ENCODE measurements at regions not wholly inside any gene's neighbourhood (a gene's known extent, or its start where the extent isn't known, plus 50 kb on each side); places are given as distances from the start of the nearest gene placed in this dataset.

DNA sequence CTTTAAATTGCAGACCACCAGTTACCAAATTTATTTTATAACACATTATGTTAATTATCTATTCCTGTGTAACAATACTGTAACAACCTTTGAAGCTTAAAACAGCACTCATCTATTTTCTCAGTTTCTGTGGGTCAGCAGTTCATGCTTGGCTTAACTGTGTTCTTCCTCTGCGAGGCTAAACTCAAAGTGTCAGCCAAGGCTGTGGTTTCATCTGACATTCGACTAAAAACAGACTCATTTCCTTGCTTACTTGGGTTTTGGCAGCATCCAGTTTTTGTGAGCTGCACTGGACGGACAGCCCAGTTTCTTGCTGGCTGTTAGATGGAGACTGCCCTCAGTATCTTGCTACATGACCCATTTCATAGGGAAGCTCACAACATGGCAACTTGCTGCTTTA, 247.3 kb upstream of the KCNH8 start:
- H3K27ac ChIP-seq (ENCODE audit: low read depth in 1 of 2, low read length in 1 of 2): peak overlapping the region; percentile 70 to 91
- peaks cover 0 to 4% of the 10 kb centered on the region in 2 donors for H3K9me3 ChIP-seq (ENCODE audit: control insufficient read depth in 2 of 2, insufficient read depth in 1 of 2, low read length in 1 of 2)
- peaks cover 11 to 24% of the 10 kb centered on the region in 2 donors for H3K4me1 ChIP-seq (ENCODE audit: control insufficient read depth in 2 of 2, insufficient read depth in 2 of 2, low read length in 2 of 2)
- H3K4me3 ChIP-seq (ENCODE audit: low read length in 2 of 2): no peak overlapping the region
- no peaks in the 10 kb centered on the region for H3K36me3 ChIP-seq (ENCODE audit: control insufficient read depth in 2 of 2, insufficient read depth in 2 of 2, low read length in 1 of 2)
- peak in 2 of 9 donors; percentile 44 to 71 for DNase-seq (ENCODE audit: low read depth in 6 of 9, low spot score in 9 of 9)
- H3K27me3 ChIP-seq (ENCODE audit: control insufficient read depth in 2 of 2, insufficient read depth in 1 of 2, low read length in 1 of 2): no peaks in the 10 kb centered on the region
- WGBS: 17% methylated on average over 3 of the region's 3 CpGs

- 94% methylated on average over 1 of the region's 1 CpG for WGBS
- Histone ChIP-seq H3K36me3 (ENCODE audit: control insufficient read depth in 2 of 2, insufficient read depth in 2 of 2, low read length in 1 of 2) (peaks cover 0 to 4% of the 10 kb centered on the region in 2 donors), H3K9me3 (ENCODE audit: control insufficient read depth in 2 of 2, insufficient read depth in 1 of 2, low read length in 1 of 2) (peaks cover 0 to 4% of the 10 kb centered on the region in 2 donors), H3K4me3 (ENCODE audit: low read length in 2 of 2) (no peak overlapping the region), H3K27me3 (ENCODE audit: control insufficient read depth in 2 of 2, insufficient read depth in 1 of 2, low read length in 1 of 2) (no peaks in the 10 kb centered on the region), H3K4me1 (ENCODE audit: control insufficient read depth in 2 of 2, insufficient read depth in 2 of 2, low read length in 2 of 2) (peaks cover 20 to 42% of the 10 kb centered on the region in 2 donors), H3K27ac (ENCODE audit: low read depth in 1 of 2, low read length in 1 of 2) (peak overlapping the region; percentile 38 to 42)
- DNase-seq (ENCODE audit: low read depth in 6 of 9, low spot score in 9 of 9): no peak
Observed at GRCh38 chr3:18898911-18899310, 249.4 kb upstream of the KCNH8 start.

DNA sequence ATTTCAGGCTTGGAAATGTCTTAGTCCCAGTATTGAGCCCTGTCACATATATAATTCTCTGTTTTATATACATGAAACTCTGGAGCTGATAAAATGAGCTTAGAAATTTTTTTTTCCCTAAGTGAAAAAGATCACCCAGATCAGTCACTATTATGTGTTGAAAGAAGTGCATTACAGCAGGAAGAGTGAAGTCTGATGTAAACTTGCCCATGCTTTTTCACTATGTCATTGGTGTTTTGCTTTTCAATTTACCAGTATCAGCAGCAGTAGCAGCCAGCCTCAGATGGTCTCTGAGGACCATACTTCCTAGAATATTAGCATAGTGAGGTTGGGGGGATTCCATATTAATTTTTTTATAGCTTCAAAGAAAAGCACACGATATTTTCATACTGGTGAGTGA, 255.6 kb upstream of the KCNH8 start:
- no peaks in the 10 kb centered on the region for H3K9me3 ChIP-seq (ENCODE audit: control insufficient read depth in 2 of 2, insufficient read depth in 1 of 2, low read length in 1 of 2)
- peak overlapping the region; percentile 94 to 97 for H3K27ac ChIP-seq (ENCODE audit: low read depth in 1 of 2, low read length in 1 of 2)
- peaks cover 0 to 4% of the 10 kb centered on the region in 2 donors for H3K36me3 ChIP-seq (ENCODE audit: control insufficient read depth in 2 of 2, insufficient read depth in 2 of 2, low read length in 1 of 2)
- DNase-seq (ENCODE audit: low read depth in 6 of 9, low spot score in 9 of 9): peak in 1 of 9 donors; percentile 70
- H3K4me3 ChIP-seq (ENCODE audit: low read length in 2 of 2): peak overlapping the region in 1 of 2 donors; percentile 2
- 77% methylated on average over 1 of the region's 1 CpG for WGBS
- no peaks in the 10 kb centered on the region for H3K27me3 ChIP-seq (ENCODE audit: control insufficient read depth in 2 of 2, insufficient read depth in 1 of 2, low read length in 1 of 2)
- H3K4me1 ChIP-seq (ENCODE audit: control insufficient read depth in 2 of 2, insufficient read depth in 2 of 2, low read length in 2 of 2): peaks cover 43 to 70% of the 10 kb centered on the region in 2 donors

- Histone ChIP-seq H3K36me3 (ENCODE audit: control insufficient read depth in 2 of 2, insufficient read depth in 2 of 2, low read length in 1 of 2) (peaks cover 0 to 4% of the 10 kb centered on the region in 2 donors), H3K4me1 (ENCODE audit: control insufficient read depth in 2 of 2, insufficient read depth in 2 of 2, low read length in 2 of 2) (peaks cover 48 to 75% of the 10 kb centered on the region in 2 donors), H3K27ac (ENCODE audit: low read depth in 1 of 2, low read length in 1 of 2) (peak overlapping the region; percentile 94 to 97), H3K27me3 (ENCODE audit: control insufficient read depth in 2 of 2, insufficient read depth in 1 of 2, low read length in 1 of 2) (no peaks in the 10 kb centered on the region), H3K4me3 (ENCODE audit: low read length in 2 of 2) (peak overlapping the region in 1 of 2 donors; percentile 32), H3K9me3 (ENCODE audit: control insufficient read depth in 2 of 2, insufficient read depth in 1 of 2, low read length in 1 of 2) (no peaks in the 10 kb centered on the region)
- peak in 2 of 9 donors; percentile 72 to 95 for DNase-seq (ENCODE audit: low read depth in 6 of 9, low spot score in 9 of 9)
- WGBS: 18% methylated on average over 2 of the region's 2 CpGs
Observed at GRCh38 chr3:18892047-18892446, 256.3 kb upstream of the KCNH8 start.

GRCh38 chr3:18891641-18892040, 256.7 kb upstream of the KCNH8 start:
- WGBS: 9% methylated on average over 6 of the region's 6 CpGs
- Histone ChIP-seq H3K27me3 (ENCODE audit: control insufficient read depth in 2 of 2, insufficient read depth in 1 of 2, low read length in 1 of 2) (no peaks in the 10 kb centered on the region), H3K9me3 (ENCODE audit: control insufficient read depth in 2 of 2, insufficient read depth in 1 of 2, low read length in 1 of 2) (no peaks in the 10 kb centered on the region), H3K4me1 (ENCODE audit: control insufficient read depth in 2 of 2, insufficient read depth in 2 of 2, low read length in 2 of 2) (peaks cover 48 to 75% of the 10 kb centered on the region in 2 donors), H3K36me3 (ENCODE audit: control insufficient read depth in 2 of 2, insufficient read depth in 2 of 2, low read length in 1 of 2) (peaks cover 0 to 4% of the 10 kb centered on the region in 2 donors), H3K4me3 (ENCODE audit: low read length in 2 of 2) (peak overlapping the region in 1 of 2 donors; percentile 32), H3K27ac (ENCODE audit: low read depth in 1 of 2, low read length in 1 of 2) (peak overlapping the region; percentile 94 to 97)
- DNase-seq (ENCODE audit: low read depth in 6 of 9, low spot score in 9 of 9): peak; percentile 83 to 99 (median 94)

- no peak overlapping the region for H3K4me3 ChIP-seq (ENCODE audit: low read length in 2 of 2)
- H3K27ac ChIP-seq (ENCODE audit: low read depth in 1 of 2, low read length in 1 of 2): peak overlapping the region; percentile 78 to 97
- DNase-seq (ENCODE audit: low read depth in 6 of 9, low spot score in 9 of 9): no peak
- H3K27me3 ChIP-seq (ENCODE audit: control insufficient read depth in 2 of 2, insufficient read depth in 1 of 2, low read length in 1 of 2): no peaks in the 10 kb centered on the region
- 98% methylated on average over 3 of the region's 3 CpGs for WGBS
- H3K4me1 ChIP-seq (ENCODE audit: control insufficient read depth in 2 of 2, insufficient read depth in 2 of 2, low read length in 2 of 2): peaks cover 44 to 71% of the 10 kb centered on the region in 2 donors
- peaks cover 0 to 4% of the 10 kb centered on the region in 2 donors for H3K9me3 ChIP-seq (ENCODE audit: control insufficient read depth in 2 of 2, insufficient read depth in 1 of 2, low read length in 1 of 2)
- peaks cover 3 to 4% of the 10 kb centered on the region in 2 donors for H3K36me3 ChIP-seq (ENCODE audit: control insufficient read depth in 2 of 2, insufficient read depth in 2 of 2, low read length in 1 of 2)
Observed at GRCh38 chr3:18890449-18890848, 257.9 kb upstream of the KCNH8 start.

DNA sequence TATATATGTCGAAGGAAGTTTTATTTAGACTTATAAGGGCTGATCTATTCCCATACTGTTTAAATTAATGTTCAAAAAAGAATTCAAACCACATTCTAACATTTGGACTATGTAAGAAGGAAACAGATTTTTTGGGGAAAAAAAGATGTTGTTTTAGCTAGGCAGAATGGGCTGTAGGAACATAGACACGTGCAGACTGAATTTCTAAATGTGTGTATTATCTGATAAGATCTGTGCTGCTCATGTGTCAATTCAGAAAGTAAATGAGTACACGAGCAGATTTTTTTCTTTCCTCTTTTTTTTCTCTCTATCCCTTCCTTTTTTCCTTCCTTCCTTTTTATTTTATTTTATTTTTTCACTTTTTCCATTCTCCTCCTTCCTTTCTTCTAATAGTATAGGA, 259.5 kb upstream of the KCNH8 start:
- H3K4me3 ChIP-seq (ENCODE audit: low read length in 2 of 2): no peak overlapping the region
- peak in 2 of 9 donors; percentile 44 to 73 for DNase-seq (ENCODE audit: low read depth in 6 of 9, low spot score in 9 of 9)
- peak overlapping the region in 1 of 2 donors; percentile 97 for H3K27ac ChIP-seq (ENCODE audit: low read depth in 1 of 2, low read length in 1 of 2)
- H3K36me3 ChIP-seq (ENCODE audit: control insufficient read depth in 2 of 2, insufficient read depth in 2 of 2, low read length in 1 of 2): peaks cover 0 to 3% of the 10 kb centered on the region in 2 donors
- peaks cover 37 to 61% of the 10 kb centered on the region in 2 donors for H3K4me1 ChIP-seq (ENCODE audit: control insufficient read depth in 2 of 2, insufficient read depth in 2 of 2, low read length in 2 of 2)
- peaks cover 0 to 5% of the 10 kb centered on the region in 2 donors for H3K9me3 ChIP-seq (ENCODE audit: control insufficient read depth in 2 of 2, insufficient read depth in 1 of 2, low read length in 1 of 2)
- whole genome bisulfite sequencing: 23% methylated on average over 3 of the region's 3 CpGs
- H3K27me3 ChIP-seq (ENCODE audit: control insufficient read depth in 2 of 2, insufficient read depth in 1 of 2, low read length in 1 of 2): no peaks in the 10 kb centered on the region

DNA sequence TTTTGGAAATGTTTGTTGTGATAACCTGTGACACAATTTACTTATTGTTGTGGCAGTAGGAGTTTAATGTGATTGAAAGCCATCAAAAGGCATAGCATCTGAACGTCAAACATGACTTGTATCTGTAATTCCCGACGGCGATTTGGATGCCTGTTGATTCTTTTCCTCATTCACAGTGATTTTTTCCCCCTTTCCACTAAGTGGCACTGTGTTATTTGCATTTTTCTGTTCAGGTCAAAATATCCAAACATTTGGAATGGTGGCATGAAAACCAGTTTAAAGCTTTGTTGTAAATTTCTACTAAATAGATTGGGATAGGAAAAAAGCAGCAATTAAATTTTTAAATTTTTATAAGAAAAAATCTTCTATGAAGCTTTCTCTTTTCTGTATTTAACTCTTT, 259.9 kb upstream of the KCNH8 start:
- DNase-seq (ENCODE audit: low read depth in 6 of 9, low spot score in 9 of 9): no peak
- Histone ChIP-seq H3K27me3 (ENCODE audit: control insufficient read depth in 2 of 2, insufficient read depth in 1 of 2, low read length in 1 of 2) (no peaks in the 10 kb centered on the region), H3K4me3 (ENCODE audit: low read length in 2 of 2) (no peak overlapping the region), H3K27ac (ENCODE audit: low read depth in 1 of 2, low read length in 1 of 2) (peak overlapping the region; percentile 73 to 97), H3K4me1 (ENCODE audit: control insufficient read depth in 2 of 2, insufficient read depth in 2 of 2, low read length in 2 of 2) (peaks cover 37 to 61% of the 10 kb centered on the region in 2 donors), H3K9me3 (ENCODE audit: control insufficient read depth in 2 of 2, insufficient read depth in 1 of 2, low read length in 1 of 2) (peaks cover 0 to 5% of the 10 kb centered on the region in 2 donors), H3K36me3 (ENCODE audit: control insufficient read depth in 2 of 2, insufficient read depth in 2 of 2, low read length in 1 of 2) (peaks cover 0 to 3% of the 10 kb centered on the region in 2 donors)
- 91% methylated on average over 4 of the region's 4 CpGs for WGBS

DNA sequence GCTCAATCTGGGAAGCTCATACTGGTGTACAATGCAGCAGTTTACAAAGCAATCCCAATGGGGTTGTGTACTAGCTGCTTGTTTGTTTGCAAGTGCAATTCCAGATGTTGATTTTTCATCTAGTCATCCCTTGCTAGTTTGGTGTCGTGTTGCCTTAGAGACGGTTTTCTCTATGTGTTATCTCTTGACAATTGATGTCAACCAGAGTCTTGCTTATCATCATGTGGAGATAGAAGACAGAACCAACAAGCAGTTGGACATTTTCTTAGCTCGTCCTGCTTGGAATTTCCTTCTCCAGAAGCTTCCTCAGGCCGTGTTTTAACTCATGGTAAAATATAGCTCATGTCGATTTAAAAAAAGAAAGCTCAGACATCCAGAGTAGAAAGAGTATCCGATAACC, 262.0 kb upstream of the KCNH8 start:
- Histone ChIP-seq H3K27me3 (ENCODE audit: control insufficient read depth in 2 of 2, insufficient read depth in 1 of 2, low read length in 1 of 2) (no peaks in the 10 kb centered on the region), H3K4me3 (ENCODE audit: low read length in 2 of 2) (no peak overlapping the region), H3K27ac (ENCODE audit: low read depth in 1 of 2, low read length in 1 of 2) (peak overlapping the region in 1 of 2 donors; percentile 10), H3K4me1 (ENCODE audit: control insufficient read depth in 2 of 2, insufficient read depth in 2 of 2, low read length in 2 of 2) (peaks cover 31 to 44% of the 10 kb centered on the region in 2 donors), H3K36me3 (ENCODE audit: control insufficient read depth in 2 of 2, insufficient read depth in 2 of 2, low read length in 1 of 2) (peaks cover 0 to 3% of the 10 kb centered on the region in 2 donors), H3K9me3 (ENCODE audit: control insufficient read depth in 2 of 2, insufficient read depth in 1 of 2, low read length in 1 of 2) (peaks cover 0 to 5% of the 10 kb centered on the region in 2 donors)
- 94% methylated on average over 6 of the region's 6 CpGs for WGBS
- no peak for DNase-seq (ENCODE audit: low read depth in 6 of 9, low spot score in 9 of 9)

Measured in thymus (tissue), 11 donors.